ENCODE measurements at regions not wholly inside any gene's neighbourhood (a gene's known extent, or its start where the extent isn't known, plus 50 kb on each side); places are given as distances from the start of the nearest gene placed in this dataset.

- DNase-seq (ENCODE audit: low read depth in 2 of 3, low spot score in 2 of 3), result no peak
Observed at GRCh38 chr16:86104537-86105048, 205.6 kb downstream of the IRF8 start.

- DNase-seq (ENCODE audit: low read depth in 2 of 3, low spot score in 2 of 3), result no peak
Observed at GRCh38 chr16:86107215-86107825, 208.4 kb downstream of the IRF8 start.

DNA sequence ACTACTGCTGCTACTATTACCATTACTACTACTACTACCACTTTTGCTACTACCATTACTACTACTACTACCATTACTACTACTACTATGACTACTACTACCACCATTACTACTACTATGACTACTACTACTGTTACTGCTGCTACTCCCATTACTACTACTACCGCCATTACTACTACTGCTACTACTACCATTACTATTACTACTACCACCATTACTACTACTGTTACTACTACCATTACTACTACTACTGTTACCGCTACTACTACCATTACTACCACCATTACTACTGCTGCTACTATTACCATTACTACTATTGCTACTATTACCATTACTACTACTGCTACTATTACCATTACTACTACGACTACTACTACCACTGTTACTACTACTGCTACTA lies 209.1 kb downstream of the IRF8 start:
- DNase-seq (ENCODE audit: low read depth in 2 of 3, low spot score in 2 of 3), result no peak

DNA sequence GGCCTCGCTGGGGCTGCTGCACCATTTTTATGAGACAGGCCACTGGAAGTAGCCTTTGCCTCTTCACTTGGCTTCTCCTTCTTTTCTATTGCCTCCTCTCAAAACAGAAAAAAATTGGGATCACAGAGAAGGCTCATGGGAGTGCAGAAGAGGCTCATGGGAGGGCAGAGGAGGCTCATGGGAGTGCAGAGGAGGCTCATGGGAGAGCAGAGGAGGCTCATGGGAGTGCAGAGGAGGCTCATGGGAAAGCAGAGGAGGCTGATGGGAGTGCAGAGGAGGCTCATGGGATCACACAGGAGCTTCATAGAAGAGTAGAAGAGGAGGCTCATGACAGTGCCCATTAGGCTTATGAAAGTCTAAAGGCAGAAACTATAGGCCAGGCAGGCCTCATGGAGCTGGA lies 211.2 kb downstream of the IRF8 start:
- DNase-seq (ENCODE audit: low read depth in 2 of 3, low spot score in 2 of 3), result no peak

DNA sequence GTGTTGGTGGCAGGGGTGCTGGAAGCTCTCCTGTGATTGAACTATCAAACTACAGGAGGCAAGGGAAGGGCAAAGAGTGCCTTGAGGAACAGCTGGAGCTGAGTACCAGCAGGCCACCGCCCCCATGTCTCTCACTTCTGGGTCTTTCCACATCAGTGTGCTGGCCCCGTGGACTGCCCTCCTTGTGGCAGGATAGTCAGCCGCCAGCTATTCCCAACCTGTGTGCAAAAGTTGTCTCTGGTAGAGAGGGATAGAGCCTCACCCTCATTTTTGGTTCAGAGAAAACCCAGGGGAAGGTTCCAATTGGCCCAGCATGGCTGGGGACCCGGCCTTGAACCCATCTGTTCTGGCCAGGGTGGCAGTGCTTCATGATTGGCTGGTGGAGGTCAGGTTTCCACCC lies 211.8 kb downstream of the IRF8 start:
- no peak for DNase-seq (ENCODE audit: low read depth in 2 of 3, low spot score in 2 of 3)

GRCh38 chr16:86112178-86112577 lies 213.2 kb downstream of the IRF8 start:
- no peak for DNase-seq (ENCODE audit: low read depth in 2 of 3, low spot score in 2 of 3)

DNA sequence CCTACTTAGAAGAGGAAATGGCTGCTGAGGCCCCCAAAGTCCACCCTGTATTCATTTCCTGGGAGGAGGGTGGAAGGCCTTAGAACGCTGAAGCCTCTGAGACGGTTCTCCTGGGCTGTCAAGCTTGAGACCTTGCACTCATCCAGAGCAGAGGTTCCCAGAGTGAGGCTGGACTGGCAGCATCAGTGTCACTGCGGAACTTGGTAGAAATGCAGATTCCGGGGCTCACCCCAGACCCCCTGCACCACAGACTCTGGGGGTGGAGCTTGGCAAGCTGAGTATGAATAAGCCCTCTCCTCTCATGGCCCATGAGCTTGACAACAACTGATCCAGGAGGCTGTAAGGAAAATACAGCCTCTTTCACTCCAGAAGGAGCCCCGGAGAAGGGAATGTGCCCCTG lies 218.3 kb downstream of the IRF8 start:
- DNase-seq (ENCODE audit: low read depth in 2 of 3, low spot score in 2 of 3), result no peak

GRCh38 chr16:86117756-86118155 lies 218.8 kb downstream of the IRF8 start:
- DNase-seq (ENCODE audit: low read depth in 2 of 3, low spot score in 2 of 3), result no peak

- DNase-seq (ENCODE audit: low read depth in 2 of 3, low spot score in 2 of 3), result no peak
Observed at GRCh38 chr16:86118467-86119307, 219.7 kb downstream of the IRF8 start.

GRCh38 chr16:86120201-86121192 lies 221.5 kb downstream of the IRF8 start:
- no peak for DNase-seq (ENCODE audit: low read depth in 2 of 3, low spot score in 2 of 3)

DNA sequence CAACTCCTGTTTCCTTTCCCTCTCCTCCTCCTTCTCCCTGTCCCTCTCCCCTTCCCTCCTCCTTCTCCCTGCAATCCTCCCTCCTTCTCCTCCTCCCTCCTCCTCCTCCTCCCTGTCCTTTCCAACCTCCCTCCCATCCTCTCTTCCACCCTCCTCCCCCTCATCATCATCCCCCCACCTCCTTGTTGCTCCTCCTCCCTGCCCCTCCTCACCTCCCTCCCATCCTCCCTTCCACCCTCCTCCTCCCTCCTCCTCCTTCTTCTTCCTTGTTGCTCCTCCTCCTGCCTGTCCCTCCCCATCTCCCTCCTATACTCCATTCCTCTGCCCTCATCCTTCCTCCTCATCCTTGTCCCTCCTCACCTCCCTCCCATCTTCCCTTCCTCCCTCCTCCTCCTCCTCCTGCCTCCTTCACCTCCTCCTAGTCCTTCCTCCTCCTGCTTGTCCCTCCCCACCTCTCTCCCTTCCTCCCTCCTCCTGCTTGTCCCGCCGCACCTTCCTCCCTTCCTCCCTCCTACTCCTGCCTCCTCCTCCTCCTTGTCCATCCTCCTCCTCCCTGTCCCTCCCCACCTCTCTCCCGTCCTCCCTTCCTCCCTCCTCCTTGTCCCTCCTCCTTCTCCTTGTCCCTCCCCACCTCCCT lies 222.5 kb downstream of the IRF8 start:
- DNase-seq (ENCODE audit: low read depth in 2 of 3, low spot score in 2 of 3), result no peak

GRCh38 chr16:86122681-86123342 lies 223.8 kb downstream of the IRF8 start:
- DNase-seq (ENCODE audit: low read depth in 2 of 3, low spot score in 2 of 3), result no peak

DNA sequence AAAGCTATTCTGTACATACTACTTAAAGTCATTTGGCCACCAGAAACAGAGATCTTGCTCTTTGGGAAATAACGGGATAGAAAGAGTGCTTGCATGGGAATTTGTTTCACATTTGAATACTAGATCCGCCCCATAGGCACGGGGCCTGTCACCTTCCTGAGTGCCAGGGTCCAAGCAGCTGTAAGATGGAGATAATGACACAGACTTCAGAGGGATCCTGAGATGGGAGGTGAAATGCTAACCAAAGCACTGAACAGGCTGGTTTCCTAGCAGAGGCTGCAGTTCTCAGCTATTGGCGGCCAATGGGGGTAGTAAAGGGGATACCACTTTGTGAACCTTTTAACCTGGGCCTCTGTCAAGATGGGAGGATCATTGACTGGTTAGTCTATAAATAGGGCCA lies 225.4 kb downstream of the IRF8 start:
- no peak for DNase-seq (ENCODE audit: low read depth in 2 of 3, low spot score in 2 of 3)

GRCh38 chr16:86126891-86127290 lies 227.9 kb downstream of the IRF8 start:
- DNase-seq (ENCODE audit: low read depth in 2 of 3, low spot score in 2 of 3), result no peak

DNA sequence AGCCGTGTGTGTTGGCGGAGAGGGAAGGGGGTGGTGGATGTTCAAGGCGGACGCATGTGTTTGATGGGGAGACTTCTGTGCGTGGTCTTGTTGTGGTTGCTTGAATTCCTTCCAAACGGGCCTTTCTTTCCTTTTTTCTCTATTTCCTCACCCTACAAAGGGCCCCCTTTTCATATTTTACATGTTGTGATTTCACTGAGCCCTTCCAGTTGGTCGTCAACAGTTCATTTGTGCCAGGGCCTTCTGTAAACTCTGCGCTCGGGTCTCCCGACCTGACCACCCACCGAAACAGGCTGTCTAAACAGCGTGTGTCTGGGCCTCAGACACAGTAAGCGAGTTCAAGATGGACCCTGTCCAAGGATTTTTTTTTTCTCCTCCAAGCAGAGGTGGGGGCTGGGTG lies 228.4 kb downstream of the IRF8 start:
- DNase-seq (ENCODE audit: low read depth in 2 of 3, low spot score in 2 of 3), result no peak

DNA sequence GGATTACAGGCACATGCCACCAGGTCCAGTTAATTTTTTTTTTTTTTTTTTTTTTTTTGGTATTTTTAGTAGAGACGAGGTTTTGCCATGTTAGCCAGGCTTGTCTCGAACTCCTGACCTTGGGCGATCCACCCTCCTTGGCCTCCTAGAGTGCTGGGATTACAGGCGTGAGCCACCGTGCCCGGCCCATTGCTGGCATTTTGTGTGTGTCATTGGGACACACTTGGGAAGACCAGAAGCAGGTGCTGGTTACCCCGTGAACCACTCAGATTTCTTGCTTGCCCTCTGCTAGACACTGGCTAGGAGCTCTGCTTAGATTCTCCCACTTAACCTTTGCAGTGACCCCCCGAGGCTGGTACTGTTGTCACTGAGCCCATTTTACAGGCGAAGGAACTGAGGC lies 229.3 kb downstream of the IRF8 start:
- no peak for DNase-seq (ENCODE audit: low read depth in 2 of 3, low spot score in 2 of 3)

DNA sequence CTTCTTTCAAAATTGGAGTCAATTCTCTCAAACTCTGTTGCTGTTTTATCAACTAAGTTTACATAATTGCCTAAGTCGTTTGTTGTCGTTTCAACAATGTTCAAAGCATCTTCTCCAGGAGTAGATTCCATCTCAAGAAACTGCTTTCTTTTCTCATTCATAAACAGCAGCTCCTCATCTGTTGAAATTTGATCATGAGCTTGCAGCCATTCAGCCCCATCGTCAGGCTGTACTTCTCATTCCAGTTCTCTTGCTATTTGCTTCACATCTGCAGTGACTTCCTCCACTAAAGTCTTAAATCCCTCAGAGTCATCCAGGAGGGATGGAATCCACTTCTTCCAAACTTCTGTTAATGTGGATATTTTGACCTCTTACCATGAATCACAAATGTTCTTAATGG lies 230.6 kb downstream of the IRF8 start:
- no peak for DNase-seq (ENCODE audit: low read depth in 2 of 3, low spot score in 2 of 3)

DNA sequence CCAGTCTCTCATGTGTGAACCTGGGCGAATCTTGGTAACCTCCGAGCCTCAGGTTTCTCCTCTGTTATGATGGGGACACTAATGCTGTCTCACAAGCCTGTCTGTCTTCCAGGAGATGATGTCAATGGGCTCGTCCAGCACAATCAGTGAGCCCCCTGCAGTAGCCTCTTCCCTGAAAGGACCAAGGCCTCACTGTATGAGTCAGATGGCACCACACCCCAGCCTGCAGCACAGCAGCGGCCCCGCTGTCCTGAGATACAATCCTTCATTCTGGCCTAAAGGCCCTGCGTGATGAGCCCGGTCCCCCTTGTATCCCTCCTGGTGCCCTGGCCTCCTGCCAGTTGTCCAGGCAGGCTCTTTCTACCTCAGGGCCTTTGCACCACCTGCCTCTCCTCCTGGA lies 234.4 kb downstream of the IRF8 start:
- no peak for DNase-seq (ENCODE audit: low read depth in 2 of 3, low spot score in 2 of 3)

GRCh38 chr16:86133847-86134375 lies 234.9 kb downstream of the IRF8 start:
- no peak for DNase-seq (ENCODE audit: low read depth in 2 of 3, low spot score in 2 of 3)

DNA sequence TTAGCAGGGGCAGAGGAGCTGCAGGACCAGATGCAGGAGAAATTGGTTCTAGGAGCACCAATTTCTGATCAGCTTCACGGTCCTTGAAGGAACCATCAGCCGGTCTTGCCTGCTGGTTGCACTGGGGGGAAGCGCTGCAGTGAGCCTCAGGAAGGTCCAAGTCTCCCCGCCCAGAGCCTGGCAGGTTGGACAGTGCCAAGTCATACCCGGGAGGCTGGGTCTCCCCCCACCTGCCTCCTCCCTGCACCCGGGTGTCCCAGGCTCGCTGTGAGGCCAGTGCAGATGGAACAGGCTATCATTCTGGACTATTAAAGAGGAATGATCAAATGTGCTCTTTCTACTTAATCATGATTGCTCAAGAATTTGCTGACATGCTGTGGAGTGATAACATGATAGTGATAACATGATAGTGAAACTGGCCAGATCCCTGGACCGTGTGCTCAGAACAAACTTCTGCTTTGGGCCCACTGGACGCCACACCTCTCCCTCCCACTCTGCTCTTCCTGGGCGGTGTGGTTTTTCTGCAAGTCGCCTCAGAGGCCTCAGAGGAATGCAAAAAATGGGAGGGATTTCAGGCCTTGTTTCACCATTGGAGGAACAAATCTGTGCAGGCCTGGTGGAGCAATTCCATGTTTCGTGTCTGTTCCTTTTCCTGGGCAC lies 236.0 kb downstream of the IRF8 start:
- no peak for DNase-seq (ENCODE audit: low read depth in 2 of 3, low spot score in 2 of 3)

All from activated CD8-positive, alpha-beta memory T cell treated with anti-CD3 and anti-CD28 coated beads for 48 hours (primary cell).